A549 (cell line): ENCODE measurements at regions not wholly inside any gene's neighbourhood (a gene's known extent, or its start where the extent isn't known, plus 50 kb on each side); places are given as distances from the start of the nearest gene placed in this dataset.

Experiments used
- CTCF ChIP-seq: fragments of >200 bp; sonication (Bioruptor Twin); formaldehyde crosslinking; IDR thresholded peaks from 3 replicates; pipeline ENCODE4 v1.5.1; 2016
- EP300 ChIP-seq, 2 experiments: fragments of >200 bp; sonication (Bioruptor Twin); formaldehyde crosslinking; IDR thresholded peaks; 2 replicates in 1 of 2; 3 replicates in 1 of 2; pipeline ENCODE4 v1.6.1; 2016 to 2017
- HDAC2 ChIP-seq: fragments of 200-600 bp; sonication (generic); IDR thresholded peaks from 2 replicates; pipeline ENCODE4 v1.6.1; 2016
- REST ChIP-seq: fragments of 200-600 bp; sonication (generic); IDR thresholded peaks from 2 replicates; pipeline ENCODE4 v1.6.1; 2016; ENCODE audit warnings: antibody characterized with exemption, mild to moderate bottlenecking, moderate library complexity

DNA sequence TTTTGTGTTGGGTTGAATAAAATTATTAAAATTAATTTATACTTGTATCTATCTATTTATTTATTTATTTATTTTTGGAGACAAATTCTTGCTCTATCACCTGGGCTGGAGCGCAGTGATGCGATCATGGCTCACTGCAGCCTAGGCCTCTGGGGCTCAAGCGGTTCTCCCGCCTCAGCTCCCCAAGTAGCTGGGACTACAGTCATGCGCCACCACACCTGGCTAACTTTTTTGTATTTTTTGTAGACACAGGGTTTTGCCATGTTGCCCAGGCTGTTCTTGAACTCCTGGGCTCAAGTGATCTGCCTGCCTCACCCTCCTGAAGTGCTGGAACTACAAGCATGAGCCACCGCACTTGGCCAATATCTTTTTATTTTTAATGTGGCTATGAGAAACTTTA lies 134.7 kb upstream of the SPDL1 start:
- TF ChIP-seq EP300 (IDR thresholded peaks at IDR 0.05) = no peak
- TF ChIP-seq CTCF = no peak
- TF ChIP-seq REST = no peak
- no peak for TF ChIP-seq HDAC2
